Liver (tissue), 3 donors: ENCODE measurements at regions not wholly inside any gene's neighbourhood (a gene's known extent, or its start where the extent isn't known, plus 50 kb on each side); places are given as distances from the start of the nearest gene placed in this dataset.
"Not testable (repeated sequence)": the region's sequence is repeated elsewhere in the genome, so short reads cannot be mapped to it uniquely, and the experiment has no call there.

Source experiments
- GABPA ChIP-seq, 2 donors: IDR thresholded peaks in 1 of 2; conservative IDR thresholded peaks in 1 of 2; 2 replicates each; pipeline ENCODE4 v1.6.1; 2016; ENCODE audit warnings: antibody characterized with exemption in 2 of 2, mild to moderate bottlenecking in 1 of 2, moderate library complexity in 1 of 2
- JUND ChIP-seq, 2 donors: IDR thresholded peaks; 2 replicates each; pipeline ENCODE4 v1.6.1; 2016; ENCODE audit warnings: antibody characterized with exemption in 2 of 2
- NR2F2 ChIP-seq: IDR thresholded peaks from 2 replicates; pipeline ENCODE4 v1.6.1; 2016; ENCODE audit warnings: antibody characterized with exemption
- RAD21 ChIP-seq, 2 donors: IDR thresholded peaks; 2 replicates each; pipeline ENCODE4 v1.6.1; 2016; ENCODE audit warnings: antibody characterized with exemption in 2 of 2, mild to moderate bottlenecking in 2 of 2
- TAF1 ChIP-seq: conservative IDR thresholded peaks from 2 replicates; pipeline ENCODE4 v1.6.1; 2016; ENCODE audit warnings: antibody characterized with exemption, mild to moderate bottlenecking
- TF ChIP-seq, protein P1 (sequence below): fragments of 150-350 bp; IDR thresholded peaks from 2 replicates; pipeline ENCODE4 v1.5.1; 2017; ENCODE audit warnings: improper control_type of control experiment, low read depth, low read length; ENCODE audit not compliant: missing input control
- TF ChIP-seq, protein P2 (sequence below): IDR thresholded peaks from 2 replicates; pipeline ENCODE4 v1.6.1; 2016; ENCODE audit warnings: antibody characterized with exemption, mild to moderate bottlenecking
- TF ChIP-seq, protein P3 (sequence below): IDR thresholded peaks from 2 replicates; pipeline ENCODE4 v1.6.1; 2016; ENCODE audit warnings: antibody characterized with exemption
- donor health status: healthy.
- donor health status: healthy.

DNA sequence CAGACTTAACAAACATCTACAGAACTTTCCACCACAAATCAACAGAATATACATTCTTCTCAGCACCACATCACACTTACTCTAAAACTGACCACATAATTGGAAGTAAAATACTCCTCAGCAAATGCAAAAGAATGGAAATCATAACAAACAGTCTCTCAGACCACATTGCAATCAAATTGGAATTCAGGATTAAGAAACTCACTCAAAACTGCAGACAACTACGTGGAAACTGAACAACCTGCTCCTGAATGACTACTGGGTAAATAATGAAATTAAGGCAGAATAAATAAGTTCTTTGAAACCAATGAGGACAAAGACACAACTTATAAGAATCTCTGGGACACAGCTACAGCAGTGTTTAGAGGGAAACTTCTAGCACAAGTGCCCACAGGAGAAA is 292.7 kb downstream of the RND3 start:
- TF ChIP-seq, protein P1, sequence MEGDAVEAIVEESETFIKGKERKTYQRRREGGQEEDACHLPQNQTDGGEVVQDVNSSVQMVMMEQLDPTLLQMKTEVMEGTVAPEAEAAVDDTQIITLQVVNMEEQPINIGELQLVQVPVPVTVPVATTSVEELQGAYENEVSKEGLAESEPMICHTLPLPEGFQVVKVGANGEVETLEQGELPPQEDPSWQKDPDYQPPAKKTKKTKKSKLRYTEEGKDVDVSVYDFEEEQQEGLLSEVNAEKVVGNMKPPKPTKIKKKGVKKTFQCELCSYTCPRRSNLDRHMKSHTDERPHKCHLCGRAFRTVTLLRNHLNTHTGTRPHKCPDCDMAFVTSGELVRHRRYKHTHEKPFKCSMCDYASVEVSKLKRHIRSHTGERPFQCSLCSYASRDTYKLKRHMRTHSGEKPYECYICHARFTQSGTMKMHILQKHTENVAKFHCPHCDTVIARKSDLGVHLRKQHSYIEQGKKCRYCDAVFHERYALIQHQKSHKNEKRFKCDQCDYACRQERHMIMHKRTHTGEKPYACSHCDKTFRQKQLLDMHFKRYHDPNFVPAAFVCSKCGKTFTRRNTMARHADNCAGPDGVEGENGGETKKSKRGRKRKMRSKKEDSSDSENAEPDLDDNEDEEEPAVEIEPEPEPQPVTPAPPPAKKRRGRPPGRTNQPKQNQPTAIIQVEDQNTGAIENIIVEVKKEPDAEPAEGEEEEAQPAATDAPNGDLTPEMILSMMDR, result not testable (repeated sequence)
- not testable (repeated sequence) for TF ChIP-seq GABPA (IDR thresholded peaks at IDR 0.05 in 1 of 2, conservative IDR thresholded peaks at IDR 0.05 in 1 of 2); TAF1; RAD21 (IDR thresholded peaks at IDR 0.05); JUND (IDR thresholded peaks at IDR 0.05); NR2F2
- TF ChIP-seq, protein P2, sequence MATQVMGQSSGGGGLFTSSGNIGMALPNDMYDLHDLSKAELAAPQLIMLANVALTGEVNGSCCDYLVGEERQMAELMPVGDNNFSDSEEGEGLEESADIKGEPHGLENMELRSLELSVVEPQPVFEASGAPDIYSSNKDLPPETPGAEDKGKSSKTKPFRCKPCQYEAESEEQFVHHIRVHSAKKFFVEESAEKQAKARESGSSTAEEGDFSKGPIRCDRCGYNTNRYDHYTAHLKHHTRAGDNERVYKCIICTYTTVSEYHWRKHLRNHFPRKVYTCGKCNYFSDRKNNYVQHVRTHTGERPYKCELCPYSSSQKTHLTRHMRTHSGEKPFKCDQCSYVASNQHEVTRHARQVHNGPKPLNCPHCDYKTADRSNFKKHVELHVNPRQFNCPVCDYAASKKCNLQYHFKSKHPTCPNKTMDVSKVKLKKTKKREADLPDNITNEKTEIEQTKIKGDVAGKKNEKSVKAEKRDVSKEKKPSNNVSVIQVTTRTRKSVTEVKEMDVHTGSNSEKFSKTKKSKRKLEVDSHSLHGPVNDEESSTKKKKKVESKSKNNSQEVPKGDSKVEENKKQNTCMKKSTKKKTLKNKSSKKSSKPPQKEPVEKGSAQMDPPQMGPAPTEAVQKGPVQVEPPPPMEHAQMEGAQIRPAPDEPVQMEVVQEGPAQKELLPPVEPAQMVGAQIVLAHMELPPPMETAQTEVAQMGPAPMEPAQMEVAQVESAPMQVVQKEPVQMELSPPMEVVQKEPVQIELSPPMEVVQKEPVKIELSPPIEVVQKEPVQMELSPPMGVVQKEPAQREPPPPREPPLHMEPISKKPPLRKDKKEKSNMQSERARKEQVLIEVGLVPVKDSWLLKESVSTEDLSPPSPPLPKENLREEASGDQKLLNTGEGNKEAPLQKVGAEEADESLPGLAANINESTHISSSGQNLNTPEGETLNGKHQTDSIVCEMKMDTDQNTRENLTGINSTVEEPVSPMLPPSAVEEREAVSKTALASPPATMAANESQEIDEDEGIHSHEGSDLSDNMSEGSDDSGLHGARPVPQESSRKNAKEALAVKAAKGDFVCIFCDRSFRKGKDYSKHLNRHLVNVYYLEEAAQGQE, result not testable (repeated sequence)
- TF ChIP-seq, protein P3, sequence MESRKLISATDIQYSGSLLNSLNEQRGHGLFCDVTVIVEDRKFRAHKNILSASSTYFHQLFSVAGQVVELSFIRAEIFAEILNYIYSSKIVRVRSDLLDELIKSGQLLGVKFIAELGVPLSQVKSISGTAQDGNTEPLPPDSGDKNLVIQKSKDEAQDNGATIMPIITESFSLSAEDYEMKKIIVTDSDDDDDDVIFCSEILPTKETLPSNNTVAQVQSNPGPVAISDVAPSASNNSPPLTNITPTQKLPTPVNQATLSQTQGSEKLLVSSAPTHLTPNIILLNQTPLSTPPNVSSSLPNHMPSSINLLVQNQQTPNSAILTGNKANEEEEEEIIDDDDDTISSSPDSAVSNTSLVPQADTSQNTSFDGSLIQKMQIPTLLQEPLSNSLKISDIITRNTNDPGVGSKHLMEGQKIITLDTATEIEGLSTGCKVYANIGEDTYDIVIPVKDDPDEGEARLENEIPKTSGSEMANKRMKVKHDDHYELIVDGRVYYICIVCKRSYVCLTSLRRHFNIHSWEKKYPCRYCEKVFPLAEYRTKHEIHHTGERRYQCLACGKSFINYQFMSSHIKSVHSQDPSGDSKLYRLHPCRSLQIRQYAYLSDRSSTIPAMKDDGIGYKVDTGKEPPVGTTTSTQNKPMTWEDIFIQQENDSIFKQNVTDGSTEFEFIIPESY, result not testable (repeated sequence)
